ENCODE measurements at regions not wholly inside any gene's neighbourhood (a gene's known extent, or its start where the extent isn't known, plus 50 kb on each side); places are given as distances from the start of the nearest gene placed in this dataset.

GRCh38 chr4:16417198-16417597, 190.9 kb upstream of the TAPT1 start:
- TF ChIP-seq RFX5 (IDR thresholded peaks at IDR 0.05; ENCODE audit: low read depth, low read length) (no peak), KDM5B (CRISPR knock-in tag; IDR thresholded peaks at IDR 0.05; ENCODE audit: borderline replicate concordance) (no peak), HNRNPUL1 (IDR thresholded peaks at IDR 0.05; ENCODE audit: low read depth, low read length) (no peak), CBFB (CRISPR knock-in tag; IDR thresholded peaks at IDR 0.05) (no peak), MYC (CRISPR knock-in tag; IDR thresholded peaks at IDR 0.05; ENCODE audit: borderline replicate concordance) (no peak)

Measured in HepG2 (cell line).